AG10803 (cell line): ENCODE measurements at regions not wholly inside any gene's neighbourhood (a gene's known extent, or its start where the extent isn't known, plus 50 kb on each side); places are given as distances from the start of the nearest gene placed in this dataset.
A peak's percentile ranks its signal among the peaks of the same experiment; 100 is the strongest.

ENCODE experiments used
- DNase-seq: peaks from one replicate; pipeline ENCODE4 v3.0.0; 2010; ENCODE audit warnings: low read depth
- H3K4me3 ChIP-seq: 2 replicates; pipeline ENCODE4 v1.5.1; 2011; ENCODE audit warnings: mild to moderate bottlenecking, low read length, control low read depth
- TF ChIP-seq, protein P1 (sequence below): conservative IDR thresholded peaks from 2 replicates; pipeline ENCODE4 v1.5.1; 2011; ENCODE audit warnings: mild to moderate bottlenecking, low read length, control low read depth, inconsistent platforms

DNA sequence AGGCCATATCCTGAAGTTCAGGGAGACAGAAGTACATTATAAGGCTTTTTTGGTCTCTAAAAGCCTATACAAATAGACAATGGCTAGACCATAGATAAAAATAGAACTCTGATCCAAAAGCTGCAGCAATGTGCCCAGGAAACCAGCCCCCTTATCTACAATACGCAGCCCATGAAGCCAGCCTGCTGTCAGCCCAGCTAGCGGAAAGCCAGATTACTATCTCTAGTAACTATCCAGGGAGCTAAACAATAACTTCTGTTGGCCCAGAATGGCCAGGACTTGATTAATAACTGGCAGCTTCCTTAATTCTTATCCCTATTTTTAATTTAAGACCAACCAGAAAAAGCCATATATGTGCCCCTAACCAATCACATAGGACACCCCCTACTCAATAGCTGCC is 160.4 kb upstream of the SMLR1 start:
- TF ChIP-seq, protein P1, sequence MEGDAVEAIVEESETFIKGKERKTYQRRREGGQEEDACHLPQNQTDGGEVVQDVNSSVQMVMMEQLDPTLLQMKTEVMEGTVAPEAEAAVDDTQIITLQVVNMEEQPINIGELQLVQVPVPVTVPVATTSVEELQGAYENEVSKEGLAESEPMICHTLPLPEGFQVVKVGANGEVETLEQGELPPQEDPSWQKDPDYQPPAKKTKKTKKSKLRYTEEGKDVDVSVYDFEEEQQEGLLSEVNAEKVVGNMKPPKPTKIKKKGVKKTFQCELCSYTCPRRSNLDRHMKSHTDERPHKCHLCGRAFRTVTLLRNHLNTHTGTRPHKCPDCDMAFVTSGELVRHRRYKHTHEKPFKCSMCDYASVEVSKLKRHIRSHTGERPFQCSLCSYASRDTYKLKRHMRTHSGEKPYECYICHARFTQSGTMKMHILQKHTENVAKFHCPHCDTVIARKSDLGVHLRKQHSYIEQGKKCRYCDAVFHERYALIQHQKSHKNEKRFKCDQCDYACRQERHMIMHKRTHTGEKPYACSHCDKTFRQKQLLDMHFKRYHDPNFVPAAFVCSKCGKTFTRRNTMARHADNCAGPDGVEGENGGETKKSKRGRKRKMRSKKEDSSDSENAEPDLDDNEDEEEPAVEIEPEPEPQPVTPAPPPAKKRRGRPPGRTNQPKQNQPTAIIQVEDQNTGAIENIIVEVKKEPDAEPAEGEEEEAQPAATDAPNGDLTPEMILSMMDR = no peak
- DNase-seq = no peak
- H3K4me3 ChIP-seq = no peak overlapping the region

DNA sequence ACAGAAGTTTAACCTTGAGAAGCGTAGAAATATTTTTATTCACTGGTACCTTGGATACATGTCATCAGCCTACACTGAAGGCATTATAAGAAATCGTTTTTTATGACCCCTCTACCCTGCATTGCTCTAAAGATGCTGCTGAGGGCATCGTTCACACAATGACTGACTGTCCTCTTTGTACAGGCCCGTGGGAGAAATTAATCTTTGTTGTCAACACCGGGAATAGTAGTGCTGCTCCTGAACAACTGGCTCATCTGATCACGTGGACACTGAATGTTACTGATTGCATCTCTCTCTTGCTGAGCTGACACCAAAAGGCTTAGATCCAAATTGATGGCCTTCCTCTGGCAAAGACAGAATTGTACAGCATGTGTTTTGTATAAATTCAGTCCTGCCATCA is 157.1 kb upstream of the SMLR1 start:
- no peak overlapping the region for H3K4me3 ChIP-seq
- TF ChIP-seq, protein P1 = no peak
- DNase-seq = no peak

DNA sequence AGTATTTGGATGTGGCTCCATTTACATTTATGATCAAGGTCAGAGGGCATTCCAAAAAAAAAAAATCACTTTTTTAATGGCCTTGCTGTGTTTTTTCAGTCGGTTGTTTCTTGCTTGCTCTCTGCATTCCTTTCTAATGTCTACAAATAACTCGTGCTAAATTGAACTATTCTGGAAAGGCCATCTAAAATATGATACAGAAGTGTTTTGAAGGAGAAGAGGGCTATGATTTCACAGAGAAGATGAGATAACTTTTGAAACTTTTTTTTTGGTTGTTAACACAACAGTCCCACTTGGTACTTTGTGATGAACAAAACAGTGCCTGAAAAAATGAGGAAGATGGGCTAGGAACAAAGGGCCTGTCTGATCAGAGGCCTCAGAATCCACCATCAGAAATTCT is 156.1 kb upstream of the SMLR1 start:
- peak; percentile 2 for DNase-seq
- TF ChIP-seq, protein P1 = no peak
- no peak overlapping the region for H3K4me3 ChIP-seq

DNA sequence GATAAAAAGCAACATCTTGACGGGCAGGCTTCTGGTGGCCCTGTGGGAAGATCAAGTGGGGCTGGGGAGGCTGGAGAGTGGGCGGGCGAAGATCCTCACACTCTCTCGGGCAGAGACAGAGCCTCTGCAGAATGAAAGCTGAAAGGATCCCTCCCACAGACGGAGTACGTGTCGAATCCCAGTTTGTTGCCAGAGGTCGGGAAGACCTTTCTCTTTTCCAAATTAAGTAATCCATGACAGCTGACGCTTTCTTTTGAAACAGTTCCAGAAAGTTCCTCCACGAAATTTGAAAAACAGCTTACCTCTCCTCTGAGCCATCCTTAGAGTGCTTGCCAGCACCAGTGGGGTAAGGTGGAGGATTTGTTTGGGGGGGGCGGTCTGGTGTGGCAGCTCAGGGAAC is 155.6 kb upstream of the SMLR1 start:
- DNase-seq = peak; percentile 4
- TF ChIP-seq, protein P1 = no peak
- no peak overlapping the region for H3K4me3 ChIP-seq

DNA sequence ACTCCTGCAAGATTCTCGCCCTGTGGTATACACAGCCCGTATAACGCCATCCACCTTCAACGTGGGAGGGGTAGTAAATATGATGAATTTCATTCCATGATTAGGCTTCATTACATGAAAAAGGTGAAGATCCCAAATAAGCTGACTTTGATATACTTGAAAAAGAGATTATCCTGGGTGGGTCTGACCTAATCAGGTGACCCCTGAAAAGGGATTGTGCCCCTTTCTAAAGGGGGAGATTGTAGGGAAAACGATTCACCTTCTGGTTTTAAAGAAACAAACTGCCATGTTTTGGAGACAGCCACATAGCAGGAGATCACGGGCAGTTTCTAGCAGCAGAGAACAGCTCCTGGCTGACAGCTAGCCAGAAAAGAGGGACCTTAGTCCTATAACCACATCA is 155.1 kb upstream of the SMLR1 start:
- no peak overlapping the region for H3K4me3 ChIP-seq
- no peak for DNase-seq
- TF ChIP-seq, protein P1 = no peak

DNA sequence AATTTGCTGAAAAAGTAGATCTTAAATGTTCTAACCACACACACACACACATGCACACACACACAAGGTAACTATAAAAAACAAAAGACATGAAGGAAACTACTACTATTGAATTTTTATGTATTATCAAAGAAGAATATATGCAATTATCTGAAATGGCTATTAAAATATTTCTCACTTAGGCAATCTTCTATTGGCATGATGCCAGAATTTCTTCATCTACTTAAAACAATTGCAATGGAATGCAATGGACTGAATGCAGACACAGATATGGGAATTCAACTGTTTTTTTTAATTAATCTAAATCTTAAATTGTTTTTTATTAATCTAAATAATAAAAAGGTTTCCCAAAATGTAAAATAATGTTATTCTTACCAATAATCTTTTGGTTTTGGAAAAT is 152.6 kb upstream of the SMLR1 start:
- no peak overlapping the region for H3K4me3 ChIP-seq
- TF ChIP-seq, protein P1 = no peak
- DNase-seq = peak; percentile 46

DNA sequence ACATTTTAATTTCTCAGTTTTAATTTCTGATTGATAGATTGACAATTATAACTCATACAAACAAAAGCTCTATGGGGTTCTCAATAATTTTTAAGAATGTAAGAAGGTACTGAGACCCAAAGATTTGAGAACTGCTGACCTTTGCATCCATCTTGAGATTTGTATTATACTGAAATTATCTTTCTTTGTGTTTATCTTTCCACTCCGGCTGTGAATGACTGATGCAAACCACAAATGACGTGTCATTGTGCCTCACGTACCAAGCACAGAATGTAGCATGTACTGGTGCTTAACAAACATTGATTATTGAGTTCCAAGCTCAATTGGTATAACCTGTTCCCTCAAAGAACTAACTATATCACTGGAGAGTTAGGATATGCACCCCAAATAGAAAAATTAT is 152.1 kb upstream of the SMLR1 start:
- peak; percentile 30 for DNase-seq

More for the DNA sequence above, 152.1 kb upstream of the SMLR1 start:
- no peak overlapping the region for H3K4me3 ChIP-seq
- TF ChIP-seq, protein P1 = no peak
